ENCODE measurements at regions not wholly inside any gene's neighbourhood (a gene's known extent, or its start where the extent isn't known, plus 50 kb on each side); places are given as distances from the start of the nearest gene placed in this dataset.

- H3K4me3 ChIP-seq, result no peak overlapping the region
- no peak for TF ChIP-seq CTCF (IDR thresholded peaks at IDR 0.05; ENCODE audit: low read depth, low read length)
- H3K27me3 ChIP-seq, result no peaks in the 10 kb centered on the region
- no peaks in the 10 kb centered on the region for H3K36me3 ChIP-seq
- H3K9me3 ChIP-seq (ENCODE audit: low read depth), result no peaks in the 10 kb centered on the region
- H3K27ac ChIP-seq, result no peak overlapping the region
- peaks cover 6% of the 10 kb centered on the region for H3K4me1 ChIP-seq (ENCODE audit: low read depth)
- peak in 1 of 2 donors; percentile 94 for DNase-seq (ENCODE audit: low read depth in 1 of 2, low spot score in 1 of 2)
Observed at GRCh38 chr11:122189229-122189628, 73.2 kb upstream of the BLID start.

GRCh38 chr11:122187373-122188165 is 71.6 kb upstream of the BLID start:
- H3K27ac ChIP-seq, result no peak overlapping the region
- DNase-seq (ENCODE audit: low read depth in 1 of 2, low spot score in 1 of 2), result no peak
- no peaks in the 10 kb centered on the region for H3K9me3 ChIP-seq (ENCODE audit: low read depth)
- H3K4me3 ChIP-seq, result no peak overlapping the region
- H3K36me3 ChIP-seq, result no peaks in the 10 kb centered on the region
- H3K4me1 ChIP-seq (ENCODE audit: low read depth), result peaks cover 6% of the 10 kb centered on the region
- H3K27me3 ChIP-seq, result no peaks in the 10 kb centered on the region
- no peak for TF ChIP-seq CTCF (IDR thresholded peaks at IDR 0.05; ENCODE audit: low read depth, low read length)

GRCh38 chr11:122186439-122187080 is 70.5 kb upstream of the BLID start:
- peak in 1 of 2 donors; percentile 99 for DNase-seq (ENCODE audit: low read depth in 1 of 2, low spot score in 1 of 2)
- Histone ChIP-seq H3K9me3 (ENCODE audit: low read depth) (no peaks in the 10 kb centered on the region), H3K27ac (no peak overlapping the region), H3K4me3 (no peak overlapping the region), H3K27me3 (no peaks in the 10 kb centered on the region), H3K36me3 (no peaks in the 10 kb centered on the region), H3K4me1 (ENCODE audit: low read depth) (no peaks in the 10 kb centered on the region)
- TF ChIP-seq CTCF (IDR thresholded peaks at IDR 0.05; ENCODE audit: low read depth, low read length), result no peak

GRCh38 chr11:122183933-122184332 is 67.9 kb upstream of the BLID start:
- H3K4me3 ChIP-seq, result no peak overlapping the region
- H3K27ac ChIP-seq, result no peak overlapping the region
- TF ChIP-seq CTCF (IDR thresholded peaks at IDR 0.05; ENCODE audit: low read depth, low read length), result no peak
- no peaks in the 10 kb centered on the region for H3K4me1 ChIP-seq (ENCODE audit: low read depth)
- no peaks in the 10 kb centered on the region for H3K9me3 ChIP-seq (ENCODE audit: low read depth)
- H3K27me3 ChIP-seq, result no peaks in the 10 kb centered on the region
- H3K36me3 ChIP-seq, result peaks cover 6% of the 10 kb centered on the region
- no peak for DNase-seq (ENCODE audit: low read depth in 1 of 2, low spot score in 1 of 2)

- no peaks in the 10 kb centered on the region for H3K9me3 ChIP-seq (ENCODE audit: low read depth)
- peaks cover 6% of the 10 kb centered on the region for H3K36me3 ChIP-seq
- no peak overlapping the region for H3K27ac ChIP-seq
- no peak for TF ChIP-seq CTCF (IDR thresholded peaks at IDR 0.05; ENCODE audit: low read depth, low read length)
- no peak overlapping the region for H3K4me3 ChIP-seq
- no peak for DNase-seq (ENCODE audit: low read depth in 1 of 2, low spot score in 1 of 2)
- H3K27me3 ChIP-seq, result no peaks in the 10 kb centered on the region
- H3K4me1 ChIP-seq (ENCODE audit: low read depth), result no peaks in the 10 kb centered on the region
Observed at GRCh38 chr11:122181893-122182292, 65.9 kb upstream of the BLID start.

Data from cardiac muscle cell (in vitro differentiated cells and primary cell).